Retinal pigment epithelial cell (primary cell): ENCODE measurements at regions not wholly inside any gene's neighbourhood (a gene's known extent, or its start where the extent isn't known, plus 50 kb on each side); places are given as distances from the start of the nearest gene placed in this dataset.

Source experiments
- DNase-seq: peaks from one replicate; pipeline ENCODE4 v3.0.0-alpha.2; 2010; ENCODE audit warnings: low read depth
- H3K4me3 ChIP-seq: 2 replicates; pipeline ENCODE4 v1.5.1; 2011; ENCODE audit warnings: mild to moderate bottlenecking, low read length, control low read depth, moderate library complexity
- TF ChIP-seq, protein P1 (sequence below): conservative IDR thresholded peaks from 2 replicates; pipeline ENCODE4 v1.5.1; 2011; ENCODE audit warnings: low read depth, low read length, control low read depth, inconsistent platforms

DNA sequence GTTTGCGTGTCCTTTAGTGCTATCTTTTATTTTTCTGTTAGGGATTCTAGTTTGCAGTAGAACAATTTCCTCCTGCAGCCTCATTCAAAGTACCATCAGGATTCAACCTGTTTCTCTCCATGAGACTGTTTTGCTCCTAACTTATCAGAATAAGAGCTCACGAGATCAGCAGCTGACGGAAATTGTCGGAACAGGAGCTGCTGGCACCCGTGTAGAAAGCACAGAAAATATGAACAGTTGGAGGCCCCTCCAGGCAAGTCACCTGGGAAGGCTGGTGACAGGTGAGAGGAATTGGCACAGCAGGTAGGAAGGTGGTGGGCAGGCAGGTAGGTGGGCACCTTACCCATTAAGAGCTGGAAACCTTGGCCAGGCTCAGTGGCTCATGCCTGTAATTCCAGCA lies 368.6 kb downstream of the CDH26 start:
- TF ChIP-seq, protein P1, sequence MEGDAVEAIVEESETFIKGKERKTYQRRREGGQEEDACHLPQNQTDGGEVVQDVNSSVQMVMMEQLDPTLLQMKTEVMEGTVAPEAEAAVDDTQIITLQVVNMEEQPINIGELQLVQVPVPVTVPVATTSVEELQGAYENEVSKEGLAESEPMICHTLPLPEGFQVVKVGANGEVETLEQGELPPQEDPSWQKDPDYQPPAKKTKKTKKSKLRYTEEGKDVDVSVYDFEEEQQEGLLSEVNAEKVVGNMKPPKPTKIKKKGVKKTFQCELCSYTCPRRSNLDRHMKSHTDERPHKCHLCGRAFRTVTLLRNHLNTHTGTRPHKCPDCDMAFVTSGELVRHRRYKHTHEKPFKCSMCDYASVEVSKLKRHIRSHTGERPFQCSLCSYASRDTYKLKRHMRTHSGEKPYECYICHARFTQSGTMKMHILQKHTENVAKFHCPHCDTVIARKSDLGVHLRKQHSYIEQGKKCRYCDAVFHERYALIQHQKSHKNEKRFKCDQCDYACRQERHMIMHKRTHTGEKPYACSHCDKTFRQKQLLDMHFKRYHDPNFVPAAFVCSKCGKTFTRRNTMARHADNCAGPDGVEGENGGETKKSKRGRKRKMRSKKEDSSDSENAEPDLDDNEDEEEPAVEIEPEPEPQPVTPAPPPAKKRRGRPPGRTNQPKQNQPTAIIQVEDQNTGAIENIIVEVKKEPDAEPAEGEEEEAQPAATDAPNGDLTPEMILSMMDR: no peak
- no peak for DNase-seq
- H3K4me3 ChIP-seq: no peak overlapping the region

DNA sequence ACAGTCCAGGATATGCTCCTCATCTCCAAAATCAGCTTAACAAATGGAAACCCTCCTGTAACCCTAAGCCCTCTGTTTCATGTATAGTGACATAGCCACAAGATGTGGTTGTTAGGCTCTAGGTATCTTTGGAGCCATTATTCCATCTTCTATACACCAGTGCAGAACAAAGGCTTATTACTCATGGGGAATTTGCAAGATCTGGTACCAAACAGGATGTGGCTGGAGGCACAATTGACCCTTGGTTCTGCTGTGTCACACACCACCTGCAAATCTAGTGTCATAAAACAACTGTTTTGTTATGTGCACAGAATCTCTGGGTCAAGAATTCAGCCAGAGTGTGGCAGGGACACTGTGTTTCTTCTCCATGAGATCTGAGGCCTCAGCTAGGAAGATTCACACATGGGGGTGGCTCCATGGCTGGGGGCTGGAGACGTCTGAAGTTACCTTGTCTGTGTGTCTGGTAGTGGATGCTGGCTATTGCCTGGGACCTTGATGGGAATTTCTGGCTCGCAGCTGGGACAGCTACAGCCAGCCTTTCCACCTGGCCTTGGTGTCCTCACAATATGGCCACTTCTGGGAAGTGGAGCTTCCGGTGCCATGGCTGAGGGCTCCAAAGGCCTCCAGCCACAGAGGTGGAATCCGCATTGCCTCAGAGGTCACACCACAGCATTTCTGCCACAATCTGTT lies 369.9 kb downstream of the CDH26 start:
- no peak overlapping the region for H3K4me3 ChIP-seq
- no peak for DNase-seq
- TF ChIP-seq, protein P1: no peak

DNA sequence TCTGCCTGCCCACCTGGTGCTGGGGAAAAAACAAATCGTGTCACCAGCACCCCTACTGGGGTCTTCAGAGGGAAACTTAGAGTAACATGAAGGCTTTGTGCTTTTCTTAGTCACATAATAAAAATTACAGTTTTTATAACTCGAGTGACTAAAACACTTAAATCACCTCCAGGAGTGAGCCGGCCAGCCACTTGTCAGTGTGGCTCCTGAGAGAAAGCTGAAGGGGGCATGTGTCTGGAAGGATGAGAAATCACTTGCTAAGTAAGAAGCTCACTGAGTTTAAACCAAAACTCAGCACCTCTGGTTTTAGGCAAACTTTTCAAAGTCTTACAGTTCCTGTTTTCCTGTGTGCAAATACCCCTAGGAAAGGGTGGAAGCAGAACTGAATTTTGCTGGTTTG lies 372.2 kb downstream of the CDH26 start:
- TF ChIP-seq, protein P1: no peak
- DNase-seq: no peak
- H3K4me3 ChIP-seq: no peak overlapping the region

DNA sequence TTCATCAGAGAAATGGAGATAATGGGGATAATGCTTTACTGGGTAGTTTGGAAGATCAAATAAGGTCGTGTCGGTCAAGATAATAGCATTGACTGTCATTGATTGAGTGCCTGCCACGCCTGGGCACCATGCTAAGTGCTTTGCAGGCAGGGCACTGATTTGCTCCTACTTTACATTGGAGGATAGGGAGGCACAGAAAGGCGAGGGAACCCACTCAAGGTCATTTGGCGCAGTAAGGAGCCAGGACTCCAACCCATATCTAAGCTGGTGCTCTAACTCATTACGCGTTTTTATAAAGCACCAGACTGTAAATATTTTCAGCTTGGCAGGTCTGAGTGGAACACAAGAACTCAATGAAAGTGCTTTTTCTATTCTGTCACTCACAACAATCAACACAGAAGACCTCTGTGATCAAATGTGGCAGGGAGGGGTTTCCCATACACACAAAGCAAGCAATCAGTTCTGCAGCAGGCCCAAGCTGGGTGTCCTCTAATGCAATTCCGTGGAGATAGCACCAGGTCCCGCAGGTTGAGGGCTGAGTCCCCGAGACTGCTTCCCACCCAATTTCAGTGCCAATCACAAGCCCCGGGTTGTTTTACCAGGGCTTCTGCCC lies 373.6 kb downstream of the CDH26 start:
- H3K4me3 ChIP-seq: no peak overlapping the region
- TF ChIP-seq, protein P1: no peak
- DNase-seq: no peak

DNA sequence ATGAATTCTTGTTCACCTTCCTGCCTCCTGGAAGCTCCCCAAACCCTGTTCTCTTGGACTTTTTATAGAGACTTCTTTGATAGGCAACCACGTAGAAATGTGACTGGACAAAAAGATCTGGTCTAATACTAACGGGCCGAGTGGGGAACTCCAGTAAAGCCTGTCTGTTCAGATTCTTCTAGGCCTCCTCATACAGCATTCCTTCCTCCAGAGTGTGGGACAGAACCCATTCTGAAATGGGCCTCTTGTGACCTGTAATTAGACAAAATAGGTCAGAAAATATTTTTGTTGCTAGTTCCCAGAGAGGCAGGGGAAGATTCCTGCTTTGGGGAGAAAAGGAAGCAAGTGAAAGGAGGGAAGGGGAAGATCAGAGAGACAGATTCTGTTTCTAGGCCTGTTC lies 374.3 kb downstream of the CDH26 start:
- TF ChIP-seq, protein P1: no peak
- no peak for DNase-seq
- H3K4me3 ChIP-seq: no peak overlapping the region

DNA sequence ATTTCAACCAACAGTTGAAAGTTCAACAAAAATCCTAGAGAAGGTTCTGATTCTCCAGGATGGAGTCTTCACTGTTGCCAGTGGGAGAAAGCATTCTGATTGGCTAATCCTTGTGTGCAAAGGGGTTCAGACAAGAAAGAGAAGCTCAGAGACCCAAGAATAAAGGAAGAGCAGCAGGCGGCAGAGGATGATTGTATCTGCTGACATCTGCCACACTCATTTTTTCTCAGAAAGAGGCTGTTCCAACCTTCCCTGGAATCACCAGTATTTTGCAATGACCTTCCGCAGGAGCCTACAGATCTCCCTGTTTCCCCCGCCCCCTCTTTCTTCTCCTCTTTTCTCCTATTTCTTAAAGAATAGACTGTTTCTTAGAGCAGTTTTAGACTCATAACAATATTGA lies 376.7 kb downstream of the CDH26 start:
- DNase-seq: no peak
- TF ChIP-seq, protein P1: no peak
- H3K4me3 ChIP-seq: no peak overlapping the region

DNA sequence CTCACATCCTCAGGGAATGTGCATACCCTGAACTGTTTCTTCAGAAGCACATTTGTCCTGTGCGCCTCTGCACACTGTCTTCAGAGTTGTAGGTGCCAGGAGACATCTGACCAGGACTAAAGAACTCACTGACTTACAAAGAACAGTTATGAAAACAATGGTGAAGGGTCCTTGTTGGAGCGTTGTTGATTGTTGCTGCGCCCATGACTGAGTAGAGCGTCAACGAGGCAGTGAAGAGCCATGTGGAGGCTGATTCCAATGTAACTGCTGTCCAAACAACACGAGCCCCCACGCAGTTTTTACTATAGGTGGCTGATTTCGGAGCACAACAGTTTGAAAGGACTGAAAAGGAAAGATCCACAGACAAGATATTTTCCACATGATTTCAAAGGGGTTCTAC lies 380.3 kb downstream of the CDH26 start:
- TF ChIP-seq, protein P1: no peak
- H3K4me3 ChIP-seq: no peak overlapping the region
- no peak for DNase-seq
